PFSK-1 (cell line): ENCODE measurements at regions not wholly inside any gene's neighbourhood (a gene's known extent, or its start where the extent isn't known, plus 50 kb on each side); places are given as distances from the start of the nearest gene placed in this dataset.

Experiments used
- FOXP2 ChIP-seq: optimal IDR thresholded peaks from 2 replicates; pipeline ENCODE3; 2011; ENCODE audit warnings: borderline replicate concordance, control low read depth, inconsistent platforms; ENCODE audit not compliant: insufficient read depth; ENCODE audit errors: extremely low read length, extremely low read depth
- POLR2AphosphoS5 ChIP-seq: IDR thresholded peaks from 2 replicates; pipeline ENCODE4 v1.6.1; 2012; ENCODE audit warnings: low read depth, mild to moderate bottlenecking, control low read depth, low read length, moderate library complexity
- REST ChIP-seq, 2 experiments: IDR thresholded peaks; 2 replicates each; pipeline versions ENCODE4 v1.6.1 to v1.8.0; 2011 to 2012; ENCODE audit warnings: low read depth in 2 of 2, low read length in 2 of 2, control low read depth in 1 of 2, inconsistent platforms in 1 of 2, mild to moderate bottlenecking in 1 of 2, moderate library complexity in 1 of 2; ENCODE audit not compliant: insufficient read depth in 1 of 2
- SIN3A ChIP-seq: IDR thresholded peaks from 2 replicates; pipeline ENCODE4 v1.6.1; 2012; ENCODE audit warnings: mild to moderate bottlenecking, low read length, moderate library complexity, borderline replicate concordance; ENCODE audit not compliant: insufficient read depth
- TAF1 ChIP-seq: IDR thresholded peaks from 2 replicates; pipeline ENCODE4 v1.6.1; 2012; ENCODE audit warnings: low read length, control low read depth, borderline replicate concordance; ENCODE audit not compliant: insufficient read depth

- TF ChIP-seq FOXP2 = no peak
- TF ChIP-seq POLR2AphosphoS5 = no peak
- no peak for TF ChIP-seq TAF1
- no peak for TF ChIP-seq REST (IDR thresholded peaks at IDR 0.05; ENCODE audit: insufficient read depth in 1 of 2, low read depth in 2 of 2, low read length in 2 of 2)
- no peak for TF ChIP-seq SIN3A
Measured at GRCh38 chr16:47834485-47835024, 321.2 kb downstream of the ABCC12 start.

- TF ChIP-seq TAF1 = no peak
- no peak for TF ChIP-seq SIN3A
- no peak for TF ChIP-seq FOXP2
- no peak for TF ChIP-seq POLR2AphosphoS5
- no peak for TF ChIP-seq REST (IDR thresholded peaks at IDR 0.05; ENCODE audit: insufficient read depth in 1 of 2, low read depth in 2 of 2, low read length in 2 of 2)
Measured at GRCh38 chr16:47833771-47834170, 322.0 kb downstream of the ABCC12 start.

GRCh38 chr16:47829850-47830600 lies 325.8 kb downstream of the ABCC12 start:
- TF ChIP-seq REST (IDR thresholded peaks at IDR 0.05; ENCODE audit: insufficient read depth in 1 of 2, low read depth in 2 of 2, low read length in 2 of 2) (no peak), POLR2AphosphoS5 (no peak), FOXP2 (no peak), TAF1 (no peak), SIN3A (no peak)

- TF ChIP-seq SIN3A = no peak
- no peak for TF ChIP-seq REST (IDR thresholded peaks at IDR 0.05; ENCODE audit: insufficient read depth in 1 of 2, low read depth in 2 of 2, low read length in 2 of 2)
- no peak for TF ChIP-seq POLR2AphosphoS5
- no peak for TF ChIP-seq FOXP2
- TF ChIP-seq TAF1 = no peak
Measured at GRCh38 chr16:47826070-47826469, 329.7 kb downstream of the ABCC12 start.
